Renal cortex interstitium (tissue), 11 donors: ENCODE measurements at regions not wholly inside any gene's neighbourhood (a gene's known extent, or its start where the extent isn't known, plus 50 kb on each side); places are given as distances from the start of the nearest gene placed in this dataset.

Source experiments
- DNase-seq, 11 donors: peaks; one replicate each; pipeline ENCODE4 v3.0.0-alpha.2; 2013; ENCODE audit warnings: low read depth in 9 of 11, low spot score in 4 of 11; ENCODE audit errors: extremely low read depth in 1 of 11

- no peak for DNase-seq
Observed at GRCh38 chr1:112304126-112304525, 91.9 kb upstream of the CTTNBP2NL start.

DNA sequence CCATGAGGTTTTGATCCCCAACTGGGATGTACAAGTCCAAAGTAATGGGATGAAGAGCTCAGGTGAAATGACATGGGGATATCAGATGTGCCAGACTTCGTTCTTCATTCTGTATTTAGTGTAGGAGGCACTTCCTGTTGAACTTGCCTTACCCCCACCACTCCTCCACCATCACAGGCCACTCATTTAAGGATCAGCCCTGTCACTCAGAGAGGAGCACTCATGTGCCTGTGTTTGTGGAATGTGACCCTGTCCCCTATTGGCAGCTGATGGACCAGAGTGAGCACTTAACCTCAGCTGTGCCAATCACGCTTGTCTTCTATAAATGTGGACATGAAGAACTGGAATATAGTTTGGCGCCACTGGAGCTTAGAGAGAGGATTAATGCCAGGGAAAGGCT is 91.4 kb upstream of the CTTNBP2NL start:
- DNase-seq, result no peak

- no peak for DNase-seq
Observed at GRCh38 chr1:112307930-112308591, 88.0 kb upstream of the CTTNBP2NL start.

GRCh38 chr1:112308716-112309115 is 87.3 kb upstream of the CTTNBP2NL start:
- DNase-seq, result no peak

- no peak for DNase-seq
Observed at GRCh38 chr1:112309499-112309898, 86.5 kb upstream of the CTTNBP2NL start.

GRCh38 chr1:112312315-112312714 is 83.7 kb upstream of the CTTNBP2NL start:
- no peak for DNase-seq

DNA sequence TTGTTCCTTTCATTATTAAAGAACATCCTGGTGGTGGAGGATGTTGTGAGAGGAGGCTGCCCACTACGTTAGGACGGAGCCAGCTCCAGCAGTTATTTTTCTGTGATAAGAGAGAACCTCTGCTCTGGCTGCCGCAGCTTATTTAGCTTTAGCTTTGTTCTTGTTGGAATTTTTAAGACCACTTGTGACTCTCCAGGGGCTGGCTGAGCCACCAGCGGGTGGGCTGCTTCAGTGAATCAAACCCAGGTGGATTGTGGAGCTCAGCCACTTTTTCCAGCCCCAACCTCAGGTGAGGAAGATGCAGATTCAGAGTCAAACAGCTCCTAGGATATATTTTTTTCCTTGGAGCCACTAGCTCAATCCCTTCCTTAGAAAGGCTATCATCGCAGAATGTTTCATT is 83.1 kb upstream of the CTTNBP2NL start:
- DNase-seq, result no peak

DNA sequence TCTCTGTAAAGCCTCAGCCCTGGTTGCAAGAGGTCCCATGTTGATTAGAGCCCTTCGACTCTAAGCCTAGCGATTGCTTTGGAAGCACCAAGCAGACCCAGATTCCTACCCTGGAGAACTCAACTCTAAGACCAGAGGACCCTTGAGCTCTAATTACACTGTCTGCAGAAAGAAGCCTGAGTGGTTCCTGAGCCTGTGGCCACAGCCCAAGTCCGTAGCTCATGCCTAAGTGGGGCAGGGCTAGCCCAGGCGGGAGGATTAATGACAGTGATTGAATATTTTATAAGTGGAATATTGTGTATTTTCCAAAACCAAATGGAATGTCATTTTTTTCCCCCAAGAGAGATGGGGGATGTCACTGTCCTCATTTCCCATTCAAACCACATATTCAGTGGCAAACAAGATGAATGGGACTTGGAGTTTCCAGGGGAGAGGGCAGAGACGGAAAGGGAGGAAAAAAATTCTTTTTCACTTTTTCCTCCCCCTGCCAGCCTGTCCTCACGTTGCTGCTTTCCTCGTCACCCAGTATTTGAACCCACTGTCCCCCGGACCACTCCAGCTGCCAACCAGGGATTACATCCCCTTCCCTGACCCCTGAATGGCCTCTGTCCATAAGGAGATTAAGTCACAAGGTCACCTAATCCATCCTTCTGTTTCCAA is 79.6 kb upstream of the CTTNBP2NL start:
- DNase-seq, result no peak

DNA sequence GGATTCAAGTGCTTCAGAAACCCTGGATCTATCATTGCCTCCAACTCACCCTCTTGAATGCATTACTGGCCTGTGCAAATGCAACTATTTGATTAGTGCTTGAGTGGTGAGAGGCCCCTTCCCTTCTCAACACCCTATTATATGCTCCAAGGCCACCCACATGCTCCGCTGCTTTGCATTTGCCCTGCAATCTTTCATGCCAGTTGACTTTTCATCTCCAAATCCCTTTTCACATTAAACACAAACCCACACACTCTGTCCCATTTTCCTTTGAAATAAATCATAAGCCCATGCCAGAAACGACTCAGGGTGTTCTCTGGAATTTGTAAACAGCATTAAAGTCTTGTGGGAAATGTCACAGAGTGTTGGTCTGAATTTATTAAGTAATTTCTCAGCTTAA is 78.9 kb upstream of the CTTNBP2NL start:
- no peak for DNase-seq

GRCh38 chr1:112317611-112318062 is 78.4 kb upstream of the CTTNBP2NL start:
- DNase-seq, result no peak

GRCh38 chr1:112318263-112318662 is 77.8 kb upstream of the CTTNBP2NL start:
- no peak for DNase-seq

DNA sequence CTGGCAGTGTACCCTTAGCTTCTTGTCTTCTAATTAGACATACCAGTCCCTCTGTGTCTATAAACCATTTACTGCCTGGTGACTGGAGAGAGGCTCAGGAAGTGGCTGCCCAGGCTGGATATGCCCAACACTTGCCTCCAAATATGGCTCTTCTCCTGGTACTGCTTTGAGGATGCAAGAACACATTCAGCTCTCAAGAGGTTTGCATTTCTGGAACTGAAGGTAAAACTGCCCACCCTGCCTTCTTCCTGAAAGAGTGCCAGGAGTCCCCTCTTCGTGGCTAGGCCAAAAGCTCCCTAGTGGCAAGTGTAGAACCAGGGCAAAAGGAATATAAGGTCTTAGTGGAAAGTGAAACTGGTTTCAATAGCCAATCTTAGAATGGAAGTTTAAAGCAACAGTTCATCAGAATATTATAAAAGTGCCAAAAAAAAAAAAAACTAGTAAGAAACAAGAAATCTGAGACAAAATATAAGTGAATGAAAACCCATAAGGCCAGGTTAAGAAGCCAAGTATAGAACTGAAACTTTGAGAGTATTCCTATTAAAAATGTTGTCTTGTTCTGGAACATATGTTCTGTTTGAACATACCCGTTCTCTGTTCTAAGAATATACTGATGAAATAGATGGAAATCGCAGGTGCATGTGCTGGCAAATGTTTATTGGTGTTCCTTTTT is 77.2 kb upstream of the CTTNBP2NL start:
- DNase-seq, result no peak

DNA sequence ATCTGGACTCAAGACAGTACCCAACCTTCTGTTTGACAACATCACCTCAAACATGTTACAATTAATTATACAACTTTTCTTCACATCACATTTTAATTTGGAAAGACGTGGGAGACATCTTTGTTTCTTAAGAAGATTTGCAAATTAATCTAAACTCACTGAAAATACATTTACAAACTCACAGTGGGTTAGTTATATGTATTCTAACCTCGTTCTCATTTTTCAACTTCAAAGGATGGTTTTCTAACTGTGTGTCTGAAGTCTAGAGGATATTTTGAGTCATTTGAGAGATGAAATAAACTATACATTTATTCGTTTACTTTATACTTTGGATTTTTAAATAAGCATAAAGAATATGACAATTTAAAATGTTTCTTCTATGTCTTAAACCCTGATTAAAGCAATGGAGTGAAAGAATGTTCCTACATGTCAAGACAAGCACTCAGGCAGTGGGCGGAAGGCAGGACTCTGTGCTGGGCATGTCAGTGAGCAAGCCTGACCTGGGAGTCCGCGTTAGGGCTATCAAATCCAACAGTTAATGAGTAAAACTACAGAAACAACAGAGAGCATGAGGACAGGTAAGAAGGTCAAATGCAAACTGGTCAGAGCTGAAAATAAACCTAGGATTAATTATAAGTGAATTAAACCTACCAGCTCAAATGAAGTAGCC is 76.5 kb upstream of the CTTNBP2NL start:
- DNase-seq, result no peak

GRCh38 chr1:112320058-112320457 is 76.0 kb upstream of the CTTNBP2NL start:
- DNase-seq, result no peak

- DNase-seq, result no peak
Observed at GRCh38 chr1:112322018-112322417, 74.0 kb upstream of the CTTNBP2NL start.

GRCh38 chr1:112322983-112323678 is 72.9 kb upstream of the CTTNBP2NL start:
- no peak for DNase-seq

DNA sequence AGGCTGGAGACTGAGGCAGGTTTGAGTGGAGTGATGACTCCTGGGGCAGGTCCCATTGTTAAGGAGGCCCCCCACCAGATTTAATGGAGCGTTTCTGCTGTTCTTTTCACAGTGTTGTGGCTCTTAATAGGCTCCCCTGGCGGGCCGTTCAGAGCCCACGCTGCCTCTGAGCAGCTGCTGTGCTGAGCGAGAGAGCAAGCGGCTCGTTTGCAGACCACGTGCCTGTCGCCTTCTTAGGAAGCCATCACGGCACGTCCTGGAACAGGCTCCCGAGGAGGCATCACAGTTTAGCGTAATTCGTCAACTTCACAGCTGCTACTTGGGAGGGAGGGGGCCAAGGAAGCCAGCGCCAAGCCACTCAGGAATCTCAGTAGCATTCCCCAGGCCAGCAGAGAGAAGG is 70.5 kb upstream of the CTTNBP2NL start:
- peak in 1 of 11 donors; percentile 14 for DNase-seq

DNA sequence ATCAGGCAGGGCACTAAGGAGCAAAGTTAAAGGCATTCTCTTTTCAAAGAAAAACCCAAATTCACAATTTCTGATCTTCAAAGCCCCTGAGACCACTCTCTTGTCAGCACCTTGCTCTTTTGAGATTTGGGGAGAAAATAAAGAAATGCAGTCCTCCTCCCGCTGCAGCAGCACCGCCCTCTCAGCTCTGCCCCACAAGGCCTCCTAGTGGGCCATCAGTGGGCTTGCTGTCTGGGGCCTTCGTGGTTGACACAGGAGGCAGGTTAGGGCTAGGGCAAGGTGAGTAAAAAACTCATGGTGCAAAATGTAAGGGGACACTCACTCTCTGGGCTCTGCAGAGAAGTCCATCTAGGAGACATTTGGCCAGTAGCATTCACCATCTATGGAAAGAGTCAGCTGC is 67.4 kb upstream of the CTTNBP2NL start:
- no peak for DNase-seq
